ENCODE measurements at regions not wholly inside any gene's neighbourhood (a gene's known extent, or its start where the extent isn't known, plus 50 kb on each side); places are given as distances from the start of the nearest gene placed in this dataset.
"Not testable (repeated sequence)": the region's sequence is repeated elsewhere in the genome, so short reads cannot be mapped to it uniquely, and the experiment has no call there.

DNA sequence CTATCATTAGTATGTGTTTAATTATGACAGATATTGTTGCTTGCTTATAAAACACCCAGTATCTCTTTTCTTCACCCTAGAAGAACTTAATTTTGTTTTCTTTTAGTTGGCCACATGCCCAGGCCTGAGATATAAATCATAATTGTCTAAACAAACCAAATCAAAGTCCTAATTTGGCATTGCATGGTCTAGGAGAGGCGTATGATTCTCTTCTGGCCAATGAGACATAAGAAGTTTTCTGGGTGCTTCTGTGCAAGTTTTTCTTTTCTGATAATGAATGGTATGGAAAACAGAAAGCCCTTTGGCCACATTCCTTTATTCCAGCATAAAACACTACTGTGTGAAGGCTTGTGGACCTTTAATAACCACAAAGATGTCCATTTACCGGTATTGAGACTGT, 192.9 kb upstream of the CTSO start:
- DNase-seq, result no peak

DNA sequence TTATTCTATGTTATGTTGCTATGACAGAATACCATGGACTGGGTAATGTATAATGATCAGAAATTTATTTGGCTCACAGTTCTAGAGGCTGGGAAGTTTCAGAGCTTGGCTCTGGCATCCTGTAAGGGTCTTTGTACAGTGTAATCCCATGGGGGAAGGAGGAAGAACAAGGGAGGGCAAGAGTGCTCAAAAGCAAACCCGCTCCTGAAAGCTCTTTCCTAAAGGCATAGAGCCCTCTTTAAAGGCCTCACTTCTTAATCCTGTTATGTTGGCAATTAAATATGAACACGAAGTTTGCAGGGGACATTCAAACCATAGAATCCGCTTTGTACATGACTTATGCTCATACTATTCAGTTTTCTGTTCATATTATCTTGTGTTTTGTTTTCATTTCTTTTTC, 191.3 kb upstream of the CTSO start:
- DNase-seq, result no peak

DNA sequence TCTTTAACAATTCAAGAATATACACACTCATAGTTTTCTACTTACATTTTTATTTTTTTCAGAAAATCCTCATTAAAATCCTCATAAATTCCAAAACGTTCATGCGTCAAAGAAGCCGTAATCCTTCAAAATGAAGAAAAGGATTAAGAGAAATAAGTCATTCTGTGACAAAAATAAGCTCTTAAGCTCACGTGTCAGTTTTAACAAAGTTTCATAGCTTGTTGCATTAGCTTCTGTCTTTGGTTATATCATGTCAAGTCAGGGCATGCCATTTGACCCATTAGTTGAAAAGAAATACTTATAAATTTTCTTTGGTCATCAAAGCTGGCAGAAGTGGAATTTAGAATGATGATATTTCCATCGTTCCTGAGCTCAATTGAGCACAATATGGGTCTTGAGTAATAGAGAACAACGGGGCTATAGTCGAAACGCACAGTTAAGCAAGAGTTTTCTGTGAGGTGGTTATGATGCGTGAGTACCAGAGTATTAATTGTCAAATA, 185.2 kb upstream of the CTSO start:
- no peak for DNase-seq

DNA sequence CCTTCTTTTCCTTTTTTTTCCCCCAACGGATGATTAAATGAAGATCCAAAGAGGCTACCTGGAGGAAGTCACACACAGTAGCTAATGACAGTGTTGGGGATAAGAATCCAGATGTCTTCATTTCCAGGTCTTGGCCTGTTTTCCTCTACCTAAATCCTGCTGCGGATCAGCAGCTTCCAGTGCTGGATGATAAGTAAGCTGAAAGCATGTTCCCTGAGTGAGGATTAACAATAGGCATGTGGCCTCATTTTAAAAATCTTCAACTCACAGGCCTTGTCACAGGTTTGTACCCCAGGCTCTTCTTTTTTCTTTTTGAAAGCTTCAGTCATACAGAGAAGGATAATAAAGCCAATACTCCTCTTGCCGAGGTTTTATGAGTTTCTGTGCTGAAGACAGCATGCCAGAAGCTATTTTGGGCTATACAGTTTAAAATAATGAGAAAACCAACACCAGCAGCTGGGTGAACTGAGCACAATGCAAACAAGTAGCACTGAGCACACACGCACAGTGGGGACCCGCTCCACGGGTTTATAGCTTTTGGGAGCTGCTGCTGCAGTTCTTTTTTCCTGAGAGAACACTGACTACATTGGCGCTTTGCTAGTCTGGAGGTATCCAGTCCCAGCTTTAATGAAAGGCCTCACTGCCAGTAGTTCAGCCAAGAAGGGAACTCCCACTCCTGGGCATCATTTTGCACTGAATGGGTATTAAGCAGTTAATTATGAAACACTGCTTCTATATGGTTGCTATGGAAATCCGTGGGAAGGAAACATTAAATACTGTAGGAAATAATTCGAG, 184.2 kb upstream of the CTSO start:
- no peak for DNase-seq

DNA sequence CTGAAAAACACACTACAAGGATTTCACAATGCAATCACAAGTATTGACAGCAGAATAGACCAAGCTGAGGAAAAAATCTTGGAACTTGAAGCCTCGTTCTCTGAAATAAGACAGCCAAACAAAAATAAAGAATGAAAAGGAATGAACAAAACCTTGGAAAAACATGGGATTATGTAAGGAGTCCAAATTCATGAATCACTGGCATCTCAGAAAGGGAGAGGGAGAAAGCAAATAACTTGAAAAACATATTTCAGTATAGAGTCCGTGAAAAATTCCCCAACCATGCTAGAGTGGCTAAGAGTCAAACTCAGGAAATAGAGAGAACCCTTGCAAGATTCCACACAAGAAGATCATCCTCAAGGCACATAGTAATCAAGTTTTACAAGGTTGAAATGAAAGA, 178.5 kb upstream of the CTSO start:
- no peak for DNase-seq

DNA sequence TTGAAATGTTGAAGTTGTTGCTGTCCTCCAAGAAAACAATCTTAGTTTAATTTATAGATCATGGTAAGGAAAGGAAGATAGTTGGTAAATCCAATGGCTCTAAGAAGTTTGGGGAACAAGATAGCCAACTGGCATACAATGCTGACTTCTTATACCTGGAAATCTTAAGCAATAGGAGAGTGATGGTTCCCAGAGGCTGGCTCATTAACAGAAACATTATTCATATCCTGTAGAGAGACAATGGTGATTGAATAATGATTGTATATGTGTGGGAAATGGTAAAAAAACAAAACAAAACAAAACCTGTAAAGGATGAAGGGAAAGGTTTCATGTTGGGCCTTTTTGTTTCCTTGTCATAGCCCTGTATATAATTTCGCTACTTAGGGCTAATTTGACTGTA, 174.9 kb upstream of the CTSO start:
- no peak for DNase-seq

DNA sequence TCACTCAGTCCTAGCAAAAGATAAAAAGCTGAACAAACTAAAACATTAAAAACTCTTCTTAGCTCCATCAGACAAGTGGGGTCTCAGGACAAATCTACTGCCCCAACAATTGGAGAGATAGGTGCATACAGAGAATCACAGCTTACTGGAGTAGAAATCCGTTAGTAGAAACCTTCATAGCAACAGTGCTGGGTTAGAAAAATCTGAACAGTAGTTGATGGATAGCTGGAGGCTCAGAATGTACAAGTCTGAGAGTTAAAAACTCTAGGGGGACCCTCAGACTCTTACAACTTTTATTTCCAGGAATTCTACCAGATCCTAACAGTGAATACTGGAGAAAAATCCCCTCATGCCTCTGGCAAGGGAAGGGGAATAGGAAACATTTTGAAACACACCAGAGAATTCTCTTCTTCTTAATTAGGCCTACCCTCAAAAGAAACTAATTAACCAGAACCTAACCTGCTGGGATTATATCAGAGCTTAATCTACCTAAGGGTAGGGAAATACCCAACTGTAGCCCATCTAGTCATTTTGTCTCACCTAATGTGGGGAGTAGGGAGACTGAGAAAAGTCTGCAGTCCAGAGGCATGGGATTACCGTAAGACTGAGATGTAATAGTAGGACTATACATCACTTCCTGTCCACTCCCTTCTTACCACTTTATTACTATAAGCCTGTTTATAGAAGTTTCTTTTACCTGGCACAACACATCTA, 165.0 kb upstream of the CTSO start:
- no peak for DNase-seq

DNA sequence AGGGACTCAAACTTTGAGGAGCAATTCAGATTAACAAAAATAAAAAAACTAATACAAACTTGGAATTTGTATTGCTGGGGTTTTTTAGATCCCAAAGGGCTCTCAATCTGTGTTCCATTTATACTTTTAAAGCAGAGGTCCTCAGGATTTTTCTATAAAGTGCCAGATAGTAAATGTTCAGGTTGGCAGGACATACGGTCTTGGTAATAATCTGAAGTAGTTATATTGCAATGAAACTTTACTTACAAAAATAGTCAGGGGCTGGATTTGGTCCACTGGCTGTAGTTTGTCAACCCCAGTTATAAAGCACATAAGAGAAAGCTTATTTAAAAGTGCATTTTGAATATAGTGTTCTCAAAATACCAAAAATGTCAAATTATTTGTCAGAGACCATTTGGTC, 164.1 kb upstream of the CTSO start:
- no peak for DNase-seq

DNA sequence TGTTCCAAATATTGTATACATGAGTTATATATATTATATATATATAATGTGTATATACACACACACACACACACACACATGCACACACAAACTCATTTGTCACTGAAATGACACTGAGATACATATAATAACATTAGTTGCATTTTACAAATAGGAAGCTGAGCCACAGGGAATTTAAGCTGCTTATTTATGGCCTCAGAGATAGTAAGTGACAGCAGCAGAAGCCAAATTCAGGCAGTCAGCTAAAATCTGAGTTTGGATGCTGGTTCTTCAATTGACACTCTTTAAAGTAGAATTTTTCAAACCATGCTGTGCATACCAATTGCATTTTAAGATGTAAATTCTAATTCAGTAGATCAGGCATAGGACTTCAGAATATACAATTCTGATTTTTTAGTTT, 163.3 kb upstream of the CTSO start:
- DNase-seq, result no peak

DNA sequence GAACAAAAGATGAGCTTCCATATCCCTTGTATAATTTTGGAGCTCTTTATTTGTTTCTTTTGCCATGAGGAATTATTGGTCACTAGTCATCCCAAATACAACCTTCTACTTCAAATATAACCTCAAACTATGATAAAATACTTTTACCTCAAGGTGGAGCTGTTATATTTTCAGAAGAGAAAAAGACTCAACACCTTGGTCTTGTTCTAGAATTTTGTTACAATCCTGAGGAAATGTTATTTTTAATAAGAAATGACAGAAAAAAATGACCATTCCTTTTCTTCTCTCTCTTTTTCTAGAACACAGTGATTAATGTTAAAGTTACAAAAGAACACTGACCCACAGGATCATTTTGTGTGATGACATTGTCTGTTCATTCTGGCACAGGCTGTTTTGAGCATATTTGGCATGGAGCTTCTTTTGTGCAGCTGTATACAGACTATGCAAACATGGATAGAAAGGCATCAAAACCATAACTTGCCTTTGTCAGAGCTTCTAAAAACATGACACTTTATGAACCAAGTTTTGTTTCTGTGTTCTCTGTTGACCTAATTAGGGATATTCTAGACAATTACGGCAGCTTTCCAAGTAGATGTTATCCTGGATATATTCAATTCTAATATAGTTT, 159.6 kb upstream of the CTSO start:
- DNase-seq, result peak; percentile 16

DNA sequence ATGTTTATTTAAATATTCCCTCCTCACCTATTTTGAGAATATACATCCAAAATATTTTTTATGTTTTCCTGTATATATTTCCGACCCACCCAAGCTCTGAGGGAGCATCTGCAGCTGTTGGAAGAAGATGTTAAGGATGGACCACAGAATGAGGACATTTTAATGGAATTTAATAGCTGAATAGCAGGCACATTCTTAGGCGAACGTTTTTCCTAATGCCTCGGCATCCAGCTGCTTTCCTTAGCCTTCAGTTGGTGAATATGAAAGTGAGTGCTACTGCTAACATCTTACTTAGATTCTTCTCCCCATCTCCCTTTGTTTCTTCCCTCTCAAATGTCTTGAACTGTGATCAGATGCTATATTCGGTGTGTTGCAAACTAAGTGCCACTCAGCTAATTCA, 158.0 kb upstream of the CTSO start:
- DNase-seq, result no peak

DNA sequence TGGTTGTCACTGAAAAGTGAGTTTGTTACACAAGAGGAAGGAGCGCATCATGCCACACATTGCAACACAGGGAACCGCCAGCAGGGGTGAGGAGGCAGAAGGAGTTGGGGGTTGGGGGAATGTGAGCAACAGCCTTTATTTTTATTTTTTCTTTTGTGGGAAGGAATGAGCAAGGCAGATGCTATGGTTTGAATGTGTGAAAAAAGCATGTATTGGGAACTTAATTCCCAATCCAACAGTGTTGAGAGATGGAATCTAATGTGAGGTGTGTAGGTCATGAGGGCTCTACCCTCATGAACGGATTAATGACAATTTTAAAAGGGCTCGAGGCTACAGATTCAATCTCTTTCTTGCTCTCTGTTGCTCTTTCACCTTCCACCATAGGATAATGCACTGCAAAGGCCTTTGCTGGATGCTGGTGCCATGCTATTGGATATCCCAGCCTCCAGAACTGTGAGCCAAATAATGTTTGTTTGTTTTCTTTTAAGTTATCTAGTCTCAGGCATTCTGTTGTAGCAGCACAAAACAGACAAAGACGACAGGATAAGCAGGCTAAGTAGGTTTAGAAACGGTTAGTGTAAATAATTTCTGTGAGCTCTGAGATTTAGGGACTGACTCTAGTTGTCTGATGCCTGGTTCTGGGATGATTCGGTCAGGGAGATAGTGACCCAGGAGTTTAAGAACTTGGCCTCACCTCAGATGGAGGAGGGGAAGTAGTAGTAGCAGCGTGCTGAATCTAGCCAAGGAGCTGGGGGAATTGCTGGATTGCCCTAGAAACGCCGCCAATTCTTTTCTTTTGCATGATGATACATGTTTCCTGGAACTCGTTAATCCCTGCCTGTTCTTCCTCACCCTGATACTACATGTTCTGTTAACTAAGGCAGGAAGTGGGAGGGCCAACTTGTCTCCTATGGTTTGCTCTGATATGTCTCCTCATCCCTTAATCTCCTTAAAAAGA, 156.6 kb upstream of the CTSO start:
- peak; percentile 43 for DNase-seq

DNA sequence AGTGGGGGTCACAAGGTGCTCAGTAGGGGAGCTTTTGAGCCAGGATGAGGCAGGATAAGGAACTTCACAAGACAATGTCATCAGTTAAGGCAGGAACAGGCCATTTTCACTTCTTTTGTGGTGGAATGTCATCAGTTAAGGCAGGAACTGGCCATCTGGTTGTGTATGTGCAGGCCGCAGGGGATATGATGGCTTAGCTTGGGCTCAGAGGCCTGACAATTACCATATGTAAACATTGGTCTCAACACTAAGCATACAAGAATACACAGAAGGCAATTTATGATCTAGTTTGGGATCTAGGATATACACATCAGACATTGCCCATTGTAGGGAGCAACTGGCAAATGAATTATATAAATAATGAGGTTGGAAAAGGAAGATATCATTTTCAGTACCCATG, 155.4 kb upstream of the CTSO start:
- DNase-seq, result not testable (repeated sequence)

DNA sequence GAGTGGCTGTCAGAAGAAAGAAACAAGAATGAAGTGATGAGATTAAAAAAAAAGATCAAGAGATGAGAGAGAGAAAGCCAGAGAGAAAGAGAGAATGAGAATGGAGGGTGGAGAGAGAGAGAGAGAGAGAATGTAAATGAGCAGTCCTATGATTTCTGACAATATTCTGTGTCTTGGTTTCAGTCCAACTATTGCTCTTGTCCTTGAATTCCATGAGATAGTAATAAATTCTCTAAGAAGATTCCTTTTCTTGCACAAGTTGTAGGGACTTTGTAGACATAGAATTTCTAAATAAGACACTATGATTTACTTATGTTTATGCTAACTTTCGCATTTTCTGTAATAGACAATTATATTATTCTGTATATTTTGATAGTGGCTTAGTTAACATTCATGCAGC, 149.6 kb upstream of the CTSO start:
- no peak for DNase-seq

DNA sequence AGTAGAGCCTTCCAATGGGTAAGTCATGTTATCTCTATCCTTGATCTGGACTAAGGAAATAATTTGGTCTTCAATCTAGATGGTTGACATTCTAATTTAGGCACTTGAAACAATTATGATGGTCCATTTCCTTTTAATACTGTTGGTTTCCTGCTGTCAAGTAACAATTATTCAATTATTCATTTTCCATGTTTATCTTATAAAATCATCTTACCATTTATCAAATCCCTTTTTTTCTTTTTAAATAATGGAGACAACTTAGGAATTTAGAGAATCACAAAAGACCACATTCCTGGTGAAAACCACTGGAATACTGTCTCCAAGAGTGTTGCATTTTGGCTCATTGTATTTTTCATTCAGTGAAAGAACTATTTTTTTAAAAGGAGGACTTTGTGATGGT, 148.7 kb upstream of the CTSO start:
- no peak for DNase-seq

DNA sequence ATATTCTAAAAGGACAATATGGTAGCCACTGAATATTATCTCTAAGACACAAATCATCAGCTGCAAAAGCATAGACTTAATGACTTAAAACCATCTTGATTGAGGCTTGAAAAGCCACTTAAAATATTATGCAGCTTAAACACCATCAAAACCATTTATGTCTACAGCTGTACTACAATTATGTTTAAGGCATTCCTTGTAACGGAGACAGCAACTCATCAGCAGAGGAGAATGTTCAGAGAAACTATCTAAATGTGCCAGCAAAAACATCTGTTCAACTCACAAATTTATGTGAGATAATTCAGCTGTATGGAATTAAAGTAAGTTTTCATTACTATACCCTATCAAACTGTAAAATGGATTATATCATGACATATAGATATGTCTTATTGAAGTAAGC, 147.9 kb upstream of the CTSO start:
- DNase-seq, result no peak

DNA sequence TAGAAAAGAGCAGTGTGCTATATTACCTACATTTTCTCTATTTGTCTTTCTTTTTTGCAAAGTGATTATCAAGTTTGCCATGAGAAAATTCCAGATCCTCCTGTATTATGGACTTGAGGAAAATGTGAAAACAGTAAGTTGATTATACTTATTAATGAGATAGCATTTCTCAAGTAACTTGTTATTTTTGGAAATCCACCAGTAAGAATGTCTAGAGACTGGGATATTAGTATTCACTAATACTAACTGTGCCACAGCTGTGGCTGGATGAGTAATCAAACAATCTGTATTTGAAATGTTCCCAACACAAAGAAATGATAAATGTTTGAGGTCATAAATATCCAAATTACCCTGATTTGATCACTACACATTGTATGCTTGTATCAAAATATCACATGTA, 147.0 kb upstream of the CTSO start:
- no peak for DNase-seq

DNA sequence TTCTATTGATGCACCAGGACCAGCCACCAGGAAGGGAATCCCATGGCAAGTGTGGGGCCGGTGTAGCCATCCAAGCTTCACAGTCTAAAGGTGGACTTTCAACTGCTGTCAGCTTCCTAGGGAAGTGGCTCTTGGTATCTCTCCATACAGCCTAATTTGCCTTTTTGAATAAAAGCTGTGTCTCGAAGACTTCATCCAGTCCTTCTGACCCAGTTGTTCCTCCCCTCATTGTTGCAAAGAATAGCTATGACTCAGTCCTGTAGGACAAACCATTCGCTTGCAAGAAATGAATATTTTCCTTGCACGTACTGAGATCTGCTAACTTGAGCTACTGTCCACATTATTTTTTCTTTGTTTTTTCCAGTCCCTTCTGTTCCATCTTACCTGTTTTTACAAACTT, 145.1 kb upstream of the CTSO start:
- DNase-seq, result no peak

DNA sequence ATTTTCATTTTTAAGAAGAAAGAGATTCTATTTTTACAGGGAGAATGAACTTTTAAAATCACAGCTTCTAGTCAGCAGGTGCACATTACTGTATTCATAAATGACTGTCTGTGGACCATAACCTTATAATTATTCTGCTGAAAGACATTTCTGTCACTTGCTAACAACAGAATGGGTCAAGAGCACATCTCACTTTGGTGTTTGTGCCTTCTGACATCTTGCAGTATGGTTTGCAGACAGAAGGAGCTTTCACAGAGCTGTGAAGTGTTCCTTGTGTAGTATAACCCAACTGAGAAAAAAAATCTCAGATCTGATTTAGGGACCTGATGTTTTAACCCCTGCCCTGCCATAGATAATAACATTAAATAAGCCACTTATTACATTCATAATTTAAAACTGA, 131.4 kb upstream of the CTSO start:
- no peak for DNase-seq

DNA sequence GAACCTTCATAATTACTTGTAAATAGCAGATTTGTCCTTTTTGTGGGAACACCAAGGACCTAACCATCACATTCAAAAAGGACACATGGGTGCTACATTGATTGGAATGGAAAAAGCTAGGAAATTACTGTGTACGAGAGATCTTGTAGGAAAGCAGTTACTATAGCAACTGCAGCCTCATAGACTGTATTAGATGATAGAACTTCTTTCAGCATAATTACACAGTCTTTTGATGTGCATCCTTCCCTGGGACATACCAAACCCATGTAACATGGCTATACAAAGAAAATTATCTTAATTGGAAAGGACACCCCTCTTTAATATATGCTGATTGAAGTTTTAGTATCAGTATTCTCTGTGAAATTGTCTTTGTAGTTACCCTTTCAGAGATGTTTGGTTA, 130.7 kb upstream of the CTSO start:
- no peak for DNase-seq

DNA sequence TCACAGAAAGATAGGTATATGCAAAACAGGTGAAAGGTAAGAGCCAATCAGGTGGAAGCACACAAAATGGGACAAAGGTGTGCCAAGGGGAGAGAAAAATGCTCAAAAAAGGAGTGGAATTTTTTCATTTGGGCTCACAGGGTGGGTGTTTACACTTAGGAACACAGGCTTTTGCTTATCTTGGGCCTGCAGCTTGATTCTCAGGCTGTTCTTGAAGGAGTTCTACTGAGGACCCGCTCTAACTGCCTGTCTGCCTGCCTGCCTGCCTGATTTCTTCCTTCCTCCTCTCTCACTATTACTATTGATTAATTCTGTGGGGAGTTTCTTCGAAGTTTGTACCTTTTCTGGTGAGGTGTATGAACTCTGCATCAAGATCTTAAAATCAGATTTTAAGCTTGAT, 120.3 kb upstream of the CTSO start:
- DNase-seq, result peak; percentile 51

DNA sequence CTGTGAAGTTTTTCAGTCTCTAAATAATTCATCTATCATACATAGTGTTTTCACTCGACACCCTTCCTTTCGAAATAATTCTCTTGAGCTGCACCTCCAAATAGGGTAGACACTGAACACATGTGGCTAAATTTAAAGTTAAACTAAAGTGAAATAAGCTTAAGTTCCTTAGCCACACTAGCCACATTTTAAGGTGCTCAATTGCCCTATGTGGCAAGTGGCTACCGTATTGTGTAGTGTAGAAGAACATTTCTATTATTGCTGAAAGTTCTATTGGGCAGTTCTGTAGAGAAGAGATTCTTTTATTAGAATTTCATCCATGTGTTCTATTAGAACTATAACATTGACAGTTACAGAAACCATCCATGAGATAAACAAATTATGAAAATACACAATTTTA, 107.0 kb upstream of the CTSO start:
- DNase-seq, result no peak

DNA sequence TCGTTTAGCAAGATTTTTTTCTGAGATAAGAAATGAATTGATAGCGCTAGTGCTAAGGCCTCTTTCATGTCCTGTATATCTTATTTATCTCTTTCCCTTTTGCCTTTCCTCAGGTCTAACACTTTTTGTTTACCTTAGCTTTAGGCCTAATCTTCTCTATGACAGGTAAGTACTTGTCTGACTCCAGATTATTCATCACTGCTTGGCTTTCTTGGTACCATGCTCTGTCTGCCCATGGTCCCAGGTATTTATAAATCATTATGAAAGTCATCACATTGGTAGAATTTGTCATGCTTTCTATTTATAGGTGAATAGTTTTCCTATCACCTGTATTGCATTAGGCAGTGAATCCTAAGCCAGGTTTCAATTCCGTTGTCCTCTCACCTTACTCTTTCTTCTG, 99.5 kb upstream of the CTSO start:
- no peak for DNase-seq
